Activated naive CD8-positive, alpha-beta T cell (primary cell): ENCODE measurements at regions not wholly inside any gene's neighbourhood (a gene's known extent, or its start where the extent isn't known, plus 50 kb on each side); places are given as distances from the start of the nearest gene placed in this dataset.

ENCODE experiments used
- H3K27ac Mint-ChIP-seq: one replicate; pipeline ENCODE4 v1.8.0; 2021; ENCODE audit warnings: mixed read lengths
- H3K27me3 Mint-ChIP-seq: one replicate; pipeline ENCODE4 v1.8.0; 2021; ENCODE audit warnings: mixed read lengths
- H3K36me3 Mint-ChIP-seq: one replicate; pipeline ENCODE4 v1.8.0; 2021; ENCODE audit warnings: mixed read lengths
- H3K4me1 Mint-ChIP-seq: one replicate; pipeline ENCODE4 v1.8.0; 2021; ENCODE audit warnings: low read depth, mixed read lengths
- H3K4me3 Mint-ChIP-seq: one replicate; pipeline ENCODE4 v1.8.0; 2021; ENCODE audit warnings: mild to moderate bottlenecking, mixed read lengths
- H3K9me3 Mint-ChIP-seq: one replicate; pipeline ENCODE4 v1.8.0; 2021; ENCODE audit warnings: low read depth, mixed read lengths

DNA sequence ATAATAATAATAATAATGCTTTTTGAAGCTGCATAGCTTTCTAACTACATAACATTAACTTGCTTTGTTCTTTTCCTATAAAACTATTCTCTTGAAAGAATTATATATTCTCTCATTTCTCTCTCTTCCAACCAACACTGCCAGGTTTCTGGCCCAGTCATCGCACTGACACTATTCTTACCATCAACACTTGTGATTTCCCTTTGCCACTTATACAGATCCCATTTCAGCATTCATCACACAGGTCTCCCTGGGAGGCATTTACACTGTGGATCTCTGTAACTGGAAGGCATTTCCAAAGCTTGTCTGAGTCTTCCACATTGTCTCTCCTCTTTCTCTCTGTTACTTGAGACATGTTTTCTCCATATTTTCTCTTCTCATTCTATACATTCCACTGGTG, 777.8 kb upstream of the ACO1 start:
- H3K4me3 Mint-ChIP-seq = no peak overlapping the region
- H3K36me3 Mint-ChIP-seq = peaks cover 2% of the 10 kb centered on the region
- no peak overlapping the region for H3K27ac Mint-ChIP-seq
- no peaks in the 10 kb centered on the region for H3K9me3 Mint-ChIP-seq
- H3K27me3 Mint-ChIP-seq = peaks cover 2% of the 10 kb centered on the region
- no peaks in the 10 kb centered on the region for H3K4me1 Mint-ChIP-seq

- Mint-ChIP-seq H3K27me3 (peaks cover 2% of the 10 kb centered on the region), H3K4me3 (no peak overlapping the region), H3K36me3 (peaks cover 2% of the 10 kb centered on the region), H3K4me1 (peaks cover 2% of the 10 kb centered on the region), H3K27ac (no peak overlapping the region), H3K9me3 (no peaks in the 10 kb centered on the region)
These were observed 776.0 kb upstream of the ACO1 start for GRCh38 chr9:31608416-31608815.

DNA sequence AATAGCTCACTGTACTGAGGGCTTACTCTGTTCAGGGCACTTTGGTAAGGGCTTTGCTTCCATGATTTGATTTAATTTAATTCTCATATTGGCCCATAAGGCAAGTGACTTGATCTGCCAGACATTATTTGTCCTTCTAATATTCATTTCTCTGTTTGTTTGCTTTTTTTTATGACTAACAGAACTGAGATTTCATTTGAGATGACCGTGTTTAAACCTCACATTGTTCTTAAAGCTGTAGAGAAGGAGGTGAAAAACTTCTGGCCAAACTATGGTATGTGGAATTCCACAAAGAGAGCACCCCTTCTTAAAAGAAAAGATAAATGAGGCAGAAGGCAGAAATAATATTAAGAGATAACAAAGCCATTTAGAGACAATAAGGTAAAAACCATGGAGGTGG, 775.6 kb upstream of the ACO1 start:
- Mint-ChIP-seq H3K36me3 (peaks cover 2% of the 10 kb centered on the region), H3K4me3 (no peak overlapping the region), H3K27ac (no peak overlapping the region), H3K27me3 (peaks cover 2% of the 10 kb centered on the region), H3K9me3 (no peaks in the 10 kb centered on the region), H3K4me1 (peaks cover 2% of the 10 kb centered on the region)

DNA sequence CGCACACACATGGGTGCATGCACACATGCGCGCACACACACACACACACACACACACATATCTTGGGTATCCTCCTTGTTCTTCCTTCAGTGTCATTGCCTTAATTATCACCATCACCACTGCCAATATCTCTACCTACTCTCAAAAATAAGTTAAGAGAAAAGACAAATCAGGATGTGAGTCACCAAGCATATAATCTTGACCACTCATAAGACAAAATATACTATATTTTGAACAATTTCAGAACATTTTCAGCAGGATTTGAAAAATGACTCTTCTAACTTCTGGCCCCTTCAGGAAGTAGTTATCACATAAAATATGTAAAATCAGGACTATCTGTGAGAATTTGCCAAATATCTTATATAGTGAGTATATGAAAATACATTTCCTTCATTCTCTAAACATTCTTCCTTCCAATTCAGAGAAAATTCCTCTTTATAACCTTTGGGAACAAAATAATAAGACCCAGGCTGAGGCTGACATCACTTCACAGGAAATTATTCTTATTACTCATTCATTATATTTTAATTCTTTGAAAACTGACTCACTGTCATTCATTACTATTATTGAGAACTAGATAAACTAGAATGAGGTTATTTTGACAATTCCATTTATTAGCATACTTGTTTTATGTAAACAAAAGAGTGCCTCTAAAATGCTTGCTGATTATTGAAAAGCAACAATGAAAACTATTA, 772.0 kb upstream of the ACO1 start:
- Mint-ChIP-seq H3K9me3 (no peaks in the 10 kb centered on the region), H3K4me1 (peaks cover 4% of the 10 kb centered on the region), H3K36me3 (no peaks in the 10 kb centered on the region), H3K4me3 (no peak overlapping the region), H3K27me3 (no peaks in the 10 kb centered on the region), H3K27ac (no peak overlapping the region)

DNA sequence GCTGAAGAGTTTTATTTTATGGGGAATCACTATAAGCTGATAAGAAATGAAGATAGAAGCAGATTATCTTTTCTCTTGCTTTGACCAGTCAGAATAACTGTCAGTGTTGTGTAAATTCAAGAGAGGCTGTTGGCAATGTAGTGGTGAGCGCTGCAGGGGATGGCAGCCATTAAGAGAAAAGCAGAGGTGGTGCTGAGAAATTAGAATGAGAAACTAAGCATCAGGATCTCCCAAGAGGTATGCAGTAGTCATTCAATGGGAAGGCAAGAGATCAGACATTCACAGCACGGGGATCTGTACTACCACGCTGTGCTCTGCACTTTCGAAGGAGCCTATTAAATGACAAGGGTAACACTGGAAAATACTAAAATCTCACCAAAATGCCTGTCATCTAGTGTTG, 768.5 kb upstream of the ACO1 start:
- H3K9me3 Mint-ChIP-seq = no peaks in the 10 kb centered on the region
- no peaks in the 10 kb centered on the region for H3K36me3 Mint-ChIP-seq
- H3K27ac Mint-ChIP-seq = no peak overlapping the region
- H3K27me3 Mint-ChIP-seq = no peaks in the 10 kb centered on the region
- H3K4me1 Mint-ChIP-seq = peaks cover 6% of the 10 kb centered on the region
- no peak overlapping the region for H3K4me3 Mint-ChIP-seq

DNA sequence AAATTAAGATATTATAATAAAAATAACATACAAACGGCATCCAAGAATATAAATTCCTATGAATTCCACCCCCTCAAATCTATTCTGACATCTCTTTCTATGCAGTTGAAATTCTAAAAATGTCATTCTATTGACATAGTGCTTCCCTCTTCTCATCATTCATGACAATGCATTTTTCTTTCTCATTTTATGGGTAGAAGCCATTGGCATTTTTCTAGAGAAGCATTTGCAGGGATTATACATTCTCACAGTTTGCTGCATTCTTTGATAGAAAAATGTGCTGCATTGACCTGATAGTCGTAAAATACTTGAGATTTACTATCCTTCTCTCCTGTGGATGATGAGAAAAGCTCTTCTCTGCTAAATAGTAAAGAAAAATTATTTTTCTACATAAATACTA, 760.9 kb upstream of the ACO1 start:
- Mint-ChIP-seq H3K4me1 (peaks cover 2% of the 10 kb centered on the region), H3K36me3 (no peaks in the 10 kb centered on the region), H3K9me3 (no peaks in the 10 kb centered on the region), H3K27me3 (no peaks in the 10 kb centered on the region), H3K4me3 (no peak overlapping the region), H3K27ac (no peak overlapping the region)

GRCh38 chr9:31629292-31629691, 755.2 kb upstream of the ACO1 start:
- peaks cover under 1% of the 10 kb centered on the region for H3K36me3 Mint-ChIP-seq
- H3K27ac Mint-ChIP-seq = no peak overlapping the region
- H3K9me3 Mint-ChIP-seq = no peaks in the 10 kb centered on the region
- H3K27me3 Mint-ChIP-seq = no peaks in the 10 kb centered on the region
- H3K4me1 Mint-ChIP-seq = peaks cover 6% of the 10 kb centered on the region
- no peak overlapping the region for H3K4me3 Mint-ChIP-seq

GRCh38 chr9:31637265-31637664, 747.2 kb upstream of the ACO1 start:
- Mint-ChIP-seq H3K4me1 (no peaks in the 10 kb centered on the region), H3K4me3 (no peak overlapping the region), H3K9me3 (no peaks in the 10 kb centered on the region), H3K27me3 (no peaks in the 10 kb centered on the region), H3K36me3 (peaks cover 2% of the 10 kb centered on the region), H3K27ac (no peak overlapping the region)

DNA sequence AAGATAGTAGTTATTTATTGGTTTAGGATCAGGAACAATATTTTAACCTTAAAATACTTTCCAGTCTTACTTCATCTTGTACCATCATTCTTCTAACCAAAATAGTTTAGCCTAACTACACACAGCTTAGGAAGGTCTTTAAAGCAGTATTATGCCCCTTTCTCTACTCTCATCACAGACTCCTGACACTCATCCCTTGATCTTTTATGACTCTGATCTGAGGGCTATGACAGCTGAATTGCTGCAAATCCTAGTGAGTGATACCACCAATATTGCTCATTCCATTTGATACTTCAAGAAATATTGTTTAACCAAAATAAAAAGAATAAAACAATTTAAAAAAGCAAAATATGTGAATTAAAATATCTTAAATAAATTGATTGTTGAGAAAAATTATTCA, 746.6 kb upstream of the ACO1 start:
- Mint-ChIP-seq H3K36me3 (peaks cover 2% of the 10 kb centered on the region), H3K27me3 (no peaks in the 10 kb centered on the region), H3K27ac (no peak overlapping the region), H3K4me3 (no peak overlapping the region), H3K9me3 (no peaks in the 10 kb centered on the region), H3K4me1 (no peaks in the 10 kb centered on the region)

GRCh38 chr9:31639451-31639850, 745.0 kb upstream of the ACO1 start:
- no peaks in the 10 kb centered on the region for H3K36me3 Mint-ChIP-seq
- no peak overlapping the region for H3K27ac Mint-ChIP-seq
- no peaks in the 10 kb centered on the region for H3K9me3 Mint-ChIP-seq
- no peaks in the 10 kb centered on the region for H3K27me3 Mint-ChIP-seq
- no peaks in the 10 kb centered on the region for H3K4me1 Mint-ChIP-seq
- H3K4me3 Mint-ChIP-seq = no peak overlapping the region

- H3K36me3 Mint-ChIP-seq = peaks cover under 1% of the 10 kb centered on the region
These were observed 715.1 kb upstream of the ACO1 start for GRCh38 chr9:31669311-31669710.

GRCh38 chr9:31671011-31671410, 713.4 kb upstream of the ACO1 start:
- Mint-ChIP-seq H3K27me3 (no peaks in the 10 kb centered on the region), H3K36me3 (no peaks in the 10 kb centered on the region), H3K27ac (peak overlapping the region; percentile 23), H3K9me3 (no peaks in the 10 kb centered on the region), H3K4me1 (peaks cover 8% of the 10 kb centered on the region), H3K4me3 (no peak overlapping the region)

More at GRCh38 chr9:31669311-31669710, 715.1 kb upstream of the ACO1 start:
- Mint-ChIP-seq H3K4me3 (no peak overlapping the region), H3K4me1 (peaks cover 8% of the 10 kb centered on the region), H3K27me3 (no peaks in the 10 kb centered on the region), H3K9me3 (no peaks in the 10 kb centered on the region), H3K27ac (no peak overlapping the region)

- H3K27ac Mint-ChIP-seq = no peak overlapping the region
- no peaks in the 10 kb centered on the region for H3K36me3 Mint-ChIP-seq
- H3K4me1 Mint-ChIP-seq = peaks cover 21% of the 10 kb centered on the region
- no peaks in the 10 kb centered on the region for H3K9me3 Mint-ChIP-seq
- H3K4me3 Mint-ChIP-seq = no peak overlapping the region
- no peaks in the 10 kb centered on the region for H3K27me3 Mint-ChIP-seq
These were observed 710.2 kb upstream of the ACO1 start for GRCh38 chr9:31674264-31674663.

DNA sequence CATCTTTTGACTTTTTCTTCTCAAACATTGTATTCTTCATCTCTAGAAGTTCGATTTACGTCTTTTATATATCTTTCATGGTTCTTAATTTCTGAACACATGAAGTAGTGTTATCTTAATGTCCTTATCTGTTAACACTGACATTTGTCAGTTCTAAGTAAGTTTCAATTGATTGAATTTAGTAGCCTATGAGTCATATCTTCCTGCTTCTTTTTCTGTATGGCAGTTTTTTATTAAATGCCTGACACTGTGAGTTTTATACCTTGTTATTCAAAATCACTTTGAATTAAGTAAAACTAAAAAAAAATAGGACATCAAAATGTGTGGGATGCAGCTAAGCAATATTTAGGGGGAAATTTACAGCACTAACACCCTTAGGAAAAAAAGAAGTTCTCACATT, 707.0 kb upstream of the ACO1 start:
- H3K4me1 Mint-ChIP-seq = peaks cover 17% of the 10 kb centered on the region
- H3K4me3 Mint-ChIP-seq = peak overlapping the region; percentile 15
- H3K36me3 Mint-ChIP-seq = peaks cover 3% of the 10 kb centered on the region
- peaks cover 4% of the 10 kb centered on the region for H3K9me3 Mint-ChIP-seq
- no peaks in the 10 kb centered on the region for H3K27me3 Mint-ChIP-seq
- peak overlapping the region; percentile 66 for H3K27ac Mint-ChIP-seq

GRCh38 chr9:31677877-31678276, 706.6 kb upstream of the ACO1 start:
- Mint-ChIP-seq H3K27me3 (no peaks in the 10 kb centered on the region), H3K4me3 (peak overlapping the region; percentile 15), H3K9me3 (peaks cover 4% of the 10 kb centered on the region), H3K27ac (peak overlapping the region; percentile 66), H3K4me1 (peaks cover 17% of the 10 kb centered on the region), H3K36me3 (peaks cover 3% of the 10 kb centered on the region)

GRCh38 chr9:31683116-31683515, 701.3 kb upstream of the ACO1 start:
- H3K27me3 Mint-ChIP-seq = no peaks in the 10 kb centered on the region
- H3K36me3 Mint-ChIP-seq = peaks cover 3% of the 10 kb centered on the region
- no peak overlapping the region for H3K27ac Mint-ChIP-seq
- H3K4me1 Mint-ChIP-seq = no peaks in the 10 kb centered on the region
- peaks cover 4% of the 10 kb centered on the region for H3K9me3 Mint-ChIP-seq
- no peak overlapping the region for H3K4me3 Mint-ChIP-seq
